Muscle layer of colon (tissue), 2 donors: ENCODE measurements at regions not wholly inside any gene's neighbourhood (a gene's known extent, or its start where the extent isn't known, plus 50 kb on each side); places are given as distances from the start of the nearest gene placed in this dataset.

Source experiments
- H3K27ac ChIP-seq: one replicate; pipeline ENCODE4 v1.7.0; 2013; ENCODE audit warnings: low read depth, mild to moderate bottlenecking, low read length, moderate library complexity
- H3K27me3 ChIP-seq, 2 donors: one replicate each; pipeline ENCODE4 v1.7.0; 2013; ENCODE audit warnings: low read length in 2 of 2, mild to moderate bottlenecking in 2 of 2; ENCODE audit not compliant: insufficient read depth in 2 of 2, control insufficient read depth in 1 of 2
- H3K36me3 ChIP-seq: one replicate; pipeline ENCODE4 v1.7.0; 2013; ENCODE audit warnings: mild to moderate bottlenecking, low read length; ENCODE audit not compliant: insufficient read depth
- H3K4me1 ChIP-seq: one replicate; pipeline ENCODE4 v1.7.0; 2013; ENCODE audit warnings: mild to moderate bottlenecking, low read length; ENCODE audit not compliant: insufficient read depth
- H3K4me3 ChIP-seq, 2 donors: one replicate each; pipeline ENCODE4 v1.7.0; 2013; ENCODE audit warnings: low read length in 2 of 2, low read depth in 1 of 2, mild to moderate bottlenecking in 1 of 2, moderate library complexity in 1 of 2
- H3K9ac ChIP-seq: one replicate; pipeline ENCODE4 v1.7.0; 2013; ENCODE audit warnings: low read length
- H3K9me3 ChIP-seq: one replicate; pipeline ENCODE4 v1.7.0; 2013; ENCODE audit warnings: mild to moderate bottlenecking, low read length
- donor health status: abdominal sarcoma.
- donor health status: Adenocarcinoma of cecum.

DNA sequence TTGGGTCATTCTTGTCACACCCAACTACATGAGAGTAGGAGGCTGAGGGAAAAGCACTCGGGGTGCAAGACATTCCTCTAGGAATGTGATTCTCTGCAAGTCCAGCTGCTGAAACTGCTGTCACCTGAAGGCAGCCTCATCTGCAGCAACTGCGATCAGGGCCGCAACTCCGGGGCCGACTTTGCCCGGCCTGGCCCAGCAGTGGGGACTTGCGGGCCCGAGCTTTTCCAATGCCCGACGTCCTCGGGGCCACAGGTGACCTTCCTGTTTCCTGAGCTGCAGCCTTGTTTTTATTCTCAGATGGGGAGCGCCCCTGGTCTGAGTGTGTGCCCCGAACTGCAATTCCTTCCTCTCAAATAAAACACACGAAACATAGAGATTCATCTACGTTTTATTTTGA lies 104.7 kb upstream of the NKX1-1 start:
- H3K4me1 ChIP-seq = no peaks in the 10 kb centered on the region
- H3K27me3 ChIP-seq = peaks cover 7 to 34% of the 10 kb centered on the region in 2 donors

DNA sequence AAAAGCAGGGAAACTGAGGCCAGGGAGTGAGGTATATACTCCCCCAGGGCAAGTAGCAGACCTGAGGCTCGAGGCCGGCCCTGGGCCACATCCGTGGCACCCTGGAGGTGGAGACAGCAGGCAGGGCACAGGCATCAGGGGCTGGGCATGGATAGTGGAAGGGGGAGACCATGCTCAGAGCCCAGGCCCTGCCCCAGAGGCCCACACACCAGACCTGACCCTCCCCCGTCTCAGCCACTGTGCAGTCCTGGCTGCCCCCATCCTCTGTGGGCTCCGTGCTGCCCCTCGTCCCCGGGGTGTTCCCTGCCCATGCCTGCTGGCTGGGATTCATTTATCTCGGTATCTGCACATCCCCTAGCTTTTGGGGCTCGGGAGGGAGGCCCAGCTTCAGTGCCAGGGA lies 103.1 kb upstream of the NKX1-1 start:
- Histone ChIP-seq H3K9ac (no peak overlapping the region), H3K27ac (no peak overlapping the region), H3K4me1 (no peaks in the 10 kb centered on the region), H3K9me3 (no peaks in the 10 kb centered on the region), H3K36me3 (no peaks in the 10 kb centered on the region), H3K4me3 (no peak overlapping the region), H3K27me3 (peaks cover 7 to 38% of the 10 kb centered on the region in 2 donors)

More for the DNA sequence above, 104.7 kb upstream of the NKX1-1 start:
- Histone ChIP-seq H3K27ac (no peak overlapping the region), H3K36me3 (no peaks in the 10 kb centered on the region), H3K9ac (no peak overlapping the region), H3K4me3 (no peak overlapping the region), H3K9me3 (no peaks in the 10 kb centered on the region)

DNA sequence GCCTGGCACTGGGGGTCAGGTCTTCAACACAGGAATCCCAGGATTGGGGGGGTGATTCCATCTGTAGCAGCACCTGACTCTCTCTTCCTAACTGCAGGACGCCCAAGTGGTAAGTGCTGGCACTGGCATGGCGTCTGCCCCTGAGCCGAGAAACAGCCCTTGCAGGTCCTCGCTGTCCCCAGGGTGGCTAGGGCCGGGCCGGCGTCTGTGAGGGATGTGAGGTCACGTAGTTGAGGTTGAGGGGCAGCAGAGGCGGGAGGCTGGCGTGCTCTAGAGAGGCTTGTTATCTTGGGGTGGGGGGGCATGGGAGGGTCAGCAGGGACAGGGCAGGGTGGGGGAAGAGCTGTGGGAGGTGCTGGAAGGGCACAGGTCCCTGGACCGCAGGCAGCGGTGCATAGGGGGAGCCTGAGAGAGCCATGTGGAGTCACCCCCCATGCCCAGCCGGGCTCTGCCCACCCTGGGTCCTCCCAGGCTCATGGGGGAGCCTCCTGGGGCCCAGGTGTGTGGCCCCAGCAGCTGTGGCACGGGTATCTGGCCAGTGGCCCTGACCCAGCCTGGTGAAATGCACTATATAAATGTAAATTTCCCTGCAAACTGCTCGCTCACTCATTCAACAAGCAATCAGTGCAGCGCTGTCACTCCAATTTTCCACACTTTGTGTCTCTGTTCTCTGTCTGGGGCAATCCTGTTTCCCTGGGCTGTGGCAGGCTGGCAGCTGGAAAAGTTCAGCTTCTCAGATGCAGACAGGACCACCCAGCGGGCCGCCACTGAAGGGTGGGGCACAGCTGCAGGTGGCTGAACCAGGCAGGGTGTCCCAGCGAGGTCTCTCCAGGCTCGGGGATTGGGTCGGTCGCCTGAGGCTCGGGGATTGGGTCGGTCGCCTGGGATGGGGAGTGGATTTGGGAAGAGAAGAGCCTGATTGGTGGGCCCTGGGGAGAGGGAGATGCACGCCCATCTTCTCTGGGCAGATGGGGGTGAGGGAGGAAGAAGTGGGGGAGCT lies 102.2 kb upstream of the NKX1-1 start:
- H3K4me1 ChIP-seq = no peaks in the 10 kb centered on the region
- peaks cover 2 to 33% of the 10 kb centered on the region in 2 donors for H3K27me3 ChIP-seq
- H3K9ac ChIP-seq = no peak overlapping the region
- H3K36me3 ChIP-seq = no peaks in the 10 kb centered on the region
- H3K4me3 ChIP-seq = no peak overlapping the region
- no peaks in the 10 kb centered on the region for H3K9me3 ChIP-seq
- H3K27ac ChIP-seq = no peak overlapping the region

GRCh38 chr4:1506956-1507721 lies 100.9 kb upstream of the NKX1-1 start:
- H3K9ac ChIP-seq = no peak overlapping the region
- H3K9me3 ChIP-seq = no peaks in the 10 kb centered on the region
- no peak overlapping the region for H3K4me3 ChIP-seq
- no peaks in the 10 kb centered on the region for H3K4me1 ChIP-seq
- no peaks in the 10 kb centered on the region for H3K36me3 ChIP-seq
- no peak overlapping the region for H3K27ac ChIP-seq
- H3K27me3 ChIP-seq = peaks cover 0 to 30% of the 10 kb centered on the region in 2 donors

DNA sequence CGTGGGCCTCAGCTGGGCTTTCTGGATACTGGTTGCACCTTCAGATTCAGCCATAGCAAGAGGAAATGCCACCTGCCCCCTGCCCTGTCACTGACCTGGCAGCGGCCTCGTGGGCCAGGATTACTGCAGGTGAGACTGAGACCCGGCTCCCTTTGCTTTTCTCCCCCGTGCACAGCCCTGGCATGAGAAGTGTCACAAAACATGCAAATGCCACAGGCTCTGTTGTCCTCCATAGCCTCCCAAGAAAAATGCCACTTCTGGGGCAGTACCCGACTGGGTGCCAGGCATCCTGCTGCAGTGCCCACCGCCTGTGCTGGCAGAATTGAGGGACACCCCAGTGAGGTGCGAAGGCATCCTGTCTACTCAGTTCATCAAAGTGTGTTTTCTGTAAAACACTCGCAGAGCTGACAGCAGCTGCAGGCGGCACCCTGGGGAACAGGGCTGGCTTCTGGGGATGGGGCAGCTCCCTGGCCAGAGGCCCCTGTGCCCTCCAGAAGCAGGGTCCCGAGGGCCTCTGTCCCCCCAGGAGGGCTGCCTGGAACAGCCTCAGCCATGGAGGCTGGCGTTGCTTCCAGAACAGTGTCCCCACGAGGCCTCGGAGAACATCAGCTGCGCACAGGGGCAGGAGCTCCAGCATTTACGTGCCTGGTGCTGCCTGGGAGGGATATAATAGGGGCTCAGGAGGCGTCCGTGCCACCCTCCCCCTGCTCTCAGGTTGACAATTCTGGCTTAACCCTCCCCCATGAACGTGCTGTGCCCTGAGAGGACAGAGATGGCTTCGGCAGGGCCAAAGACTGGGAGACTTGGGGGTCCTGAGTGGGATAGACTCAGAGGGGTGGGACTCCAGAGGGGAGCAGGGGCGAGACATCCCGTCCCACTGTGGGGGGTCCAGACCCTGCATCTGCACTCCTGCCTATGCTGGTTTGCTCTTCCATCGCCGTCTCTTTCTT lies 99.5 kb upstream of the NKX1-1 start:
- Histone ChIP-seq H3K27ac (no peak overlapping the region), H3K27me3 (peaks cover 0 to 34% of the 10 kb centered on the region in 2 donors), H3K9ac (no peak overlapping the region), H3K9me3 (no peaks in the 10 kb centered on the region), H3K4me3 (no peak overlapping the region), H3K4me1 (no peaks in the 10 kb centered on the region), H3K36me3 (no peaks in the 10 kb centered on the region)

- Histone ChIP-seq H3K4me3 (no peak overlapping the region), H3K27ac (no peak overlapping the region), H3K27me3 (peaks cover 0 to 34% of the 10 kb centered on the region in 2 donors), H3K4me1 (no peaks in the 10 kb centered on the region), H3K9ac (no peak overlapping the region), H3K9me3 (no peaks in the 10 kb centered on the region), H3K36me3 (no peaks in the 10 kb centered on the region)
Measured at GRCh38 chr4:1504595-1505500, 98.6 kb upstream of the NKX1-1 start.

DNA sequence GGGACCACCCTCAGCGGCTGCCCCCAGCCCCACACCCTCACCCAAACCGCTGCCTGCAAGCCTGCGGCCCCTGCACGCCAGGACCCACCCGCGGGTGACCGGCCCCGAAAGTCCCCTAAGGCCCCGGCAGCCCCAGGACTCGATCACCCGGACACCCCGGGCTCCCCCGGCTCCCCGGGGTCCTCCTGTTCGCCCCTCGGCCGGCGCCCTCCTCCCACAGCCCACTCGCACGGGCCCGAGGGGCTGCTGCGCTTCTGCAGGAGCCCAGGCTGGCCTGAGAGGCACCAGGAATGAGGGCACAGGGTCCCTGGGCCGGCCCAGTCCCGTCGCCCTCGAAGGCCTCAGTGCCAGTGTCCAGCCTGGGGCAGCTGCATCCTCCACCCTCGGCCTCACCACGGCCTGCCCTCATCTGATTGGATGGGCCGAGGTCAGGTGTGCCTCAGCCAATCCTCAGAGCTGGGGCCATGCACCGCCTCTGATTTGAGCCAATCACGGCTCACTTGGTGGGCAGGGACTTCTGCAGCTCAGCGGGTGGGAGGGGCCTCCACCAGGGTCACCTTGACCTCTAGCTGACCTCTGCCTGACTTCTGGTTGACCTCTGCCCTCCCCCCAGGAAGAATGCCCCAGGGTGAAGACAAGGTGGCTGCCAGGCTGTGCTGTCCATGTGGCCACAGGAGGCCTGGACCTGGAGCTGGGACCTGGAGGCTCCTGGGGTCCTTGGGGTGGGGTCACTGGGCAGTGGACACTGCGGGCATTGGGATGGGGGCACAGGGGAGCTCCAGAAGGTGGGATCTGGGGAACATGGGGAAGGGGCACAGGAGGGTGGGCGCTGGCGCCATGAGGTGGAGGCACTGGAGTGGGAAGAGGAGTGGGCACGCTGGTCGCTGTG lies 97.6 kb upstream of the NKX1-1 start:
- Histone ChIP-seq H3K36me3 (no peaks in the 10 kb centered on the region), H3K9ac (no peak overlapping the region), H3K27me3 (peaks cover 0 to 32% of the 10 kb centered on the region in 2 donors), H3K4me1 (no peaks in the 10 kb centered on the region), H3K9me3 (no peaks in the 10 kb centered on the region), H3K27ac (no peak overlapping the region), H3K4me3 (no peak overlapping the region)

DNA sequence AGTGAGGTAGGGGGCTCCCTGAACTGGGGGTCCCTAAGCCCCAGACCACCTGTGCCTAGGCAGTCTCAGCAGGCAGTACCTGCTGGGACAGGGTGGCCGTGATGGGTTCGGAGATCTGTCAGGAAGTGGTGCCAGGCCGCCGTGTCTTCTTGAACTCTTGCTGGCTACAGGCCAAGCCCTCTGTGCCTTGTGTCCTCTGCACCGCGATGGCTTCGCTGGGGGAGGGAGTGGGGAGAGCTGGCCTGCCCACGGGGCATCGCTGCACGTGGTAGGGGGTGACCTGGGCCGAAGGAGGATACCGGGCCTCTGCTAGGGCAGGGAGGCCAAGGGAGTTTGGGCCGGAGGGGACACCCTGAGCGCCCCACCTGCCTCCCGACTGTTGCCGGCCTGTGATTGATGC lies 96.7 kb upstream of the NKX1-1 start:
- Histone ChIP-seq H3K4me3 (no peak overlapping the region), H3K9me3 (no peaks in the 10 kb centered on the region), H3K9ac (no peak overlapping the region), H3K27me3 (peaks cover 0 to 28% of the 10 kb centered on the region in 2 donors), H3K27ac (no peak overlapping the region), H3K4me1 (no peaks in the 10 kb centered on the region), H3K36me3 (no peaks in the 10 kb centered on the region)

- no peak overlapping the region for H3K27ac ChIP-seq
- H3K36me3 ChIP-seq = no peaks in the 10 kb centered on the region
- no peak overlapping the region for H3K9ac ChIP-seq
- H3K4me1 ChIP-seq = no peaks in the 10 kb centered on the region
- H3K27me3 ChIP-seq = peaks cover 0 to 28% of the 10 kb centered on the region in 2 donors
- H3K9me3 ChIP-seq = no peaks in the 10 kb centered on the region
- no peak overlapping the region for H3K4me3 ChIP-seq
Measured at GRCh38 chr4:1502501-1502886, 96.3 kb upstream of the NKX1-1 start.
